H9 (cell line): ENCODE measurements at regions not wholly inside any gene's neighbourhood (a gene's known extent, or its start where the extent isn't known, plus 50 kb on each side); places are given as distances from the start of the nearest gene placed in this dataset.

ENCODE experiments used
- DNase-seq: peaks from one replicate; pipeline ENCODE4 v3.0.0-alpha.2; 2017
- H2AFZ ChIP-seq: one replicate; pipeline ENCODE4 v1.6.1; 2013; ENCODE audit warnings: mild to moderate bottlenecking, low read length, control low read depth, moderate library complexity
- H2AK5ac ChIP-seq: 2 replicates; pipeline ENCODE4 v1.6.1; 2013; ENCODE audit warnings: low read length, control low read depth, mixed read lengths; ENCODE audit not compliant: insufficient read length
- H2BK120ac ChIP-seq: one replicate; pipeline ENCODE4 v1.6.1; 2013; ENCODE audit warnings: low read depth, mild to moderate bottlenecking, low read length, control low read depth, inconsistent platforms; ENCODE audit not compliant: poor library complexity, severe bottlenecking
- H2BK12ac ChIP-seq: 2 replicates; pipeline ENCODE4 v1.6.1; 2013; ENCODE audit warnings: low read length, control low read depth, mixed read lengths, low read depth; ENCODE audit not compliant: insufficient read length
- H2BK15ac ChIP-seq: 2 replicates; pipeline ENCODE4 v1.6.1; 2013; ENCODE audit warnings: low read depth, low read length, control low read depth
- H2BK20ac ChIP-seq: one replicate; pipeline ENCODE4 v1.6.1; 2013; ENCODE audit warnings: low read depth, mild to moderate bottlenecking, low read length, control low read depth, inconsistent platforms; ENCODE audit not compliant: poor library complexity, severe bottlenecking
- H2BK5ac ChIP-seq: 2 replicates; pipeline ENCODE4 v1.6.1; 2013; ENCODE audit warnings: low read length, control low read depth, mixed read lengths; ENCODE audit not compliant: insufficient read length
- H3K14ac ChIP-seq: 2 replicates; pipeline ENCODE4 v1.6.1; 2013; ENCODE audit warnings: low read length, control low read depth; ENCODE audit not compliant: insufficient read depth
- H3K18ac ChIP-seq: 2 replicates; pipeline ENCODE4 v1.6.1; 2013; ENCODE audit warnings: low read depth, mild to moderate bottlenecking, mixed read lengths, low read length, control low read depth; ENCODE audit not compliant: insufficient read length
- H3K23ac ChIP-seq: 2 replicates; pipeline ENCODE4 v1.6.1; 2013; ENCODE audit warnings: low read length, control low read depth, mixed read lengths, low read depth; ENCODE audit not compliant: insufficient read length
- H3K23me2 ChIP-seq: 2 replicates; pipeline ENCODE4 v1.6.1; 2013; ENCODE audit warnings: low read depth, mild to moderate bottlenecking, mixed read lengths, low read length, control low read depth; ENCODE audit not compliant: insufficient read length, poor library complexity, severe bottlenecking
- H3K27ac ChIP-seq: 2 replicates; pipeline ENCODE4 v1.5.1; 2013; ENCODE audit warnings: low read length, control low read depth, mixed read lengths, low read depth; ENCODE audit not compliant: insufficient read length
- H3K27me3 ChIP-seq: 2 replicates; pipeline ENCODE4 v1.6.1; 2013; ENCODE audit warnings: low read length, control low read depth, inconsistent platforms; ENCODE audit not compliant: insufficient read depth
- H3K4ac ChIP-seq: 2 replicates; pipeline ENCODE4 v1.6.1; 2013; ENCODE audit warnings: low read depth, mild to moderate bottlenecking, control low read depth, inconsistent platforms, low read length, moderate library complexity
- H3K4me1 ChIP-seq: 2 replicates; pipeline ENCODE4 v1.6.1; 2013; ENCODE audit warnings: low read length, control low read depth, inconsistent platforms; ENCODE audit not compliant: insufficient read depth
- H3K4me2 ChIP-seq: 2 replicates; pipeline ENCODE4 v1.6.1; 2013; ENCODE audit warnings: low read length, control low read depth, mixed read lengths; ENCODE audit not compliant: insufficient read length, insufficient read depth
- H3K56ac ChIP-seq: 2 replicates; pipeline ENCODE4 v1.6.1; 2013; ENCODE audit warnings: low read depth, mild to moderate bottlenecking, mixed read lengths, low read length, control low read depth; ENCODE audit not compliant: insufficient read length
- H3K79me1 ChIP-seq: 2 replicates; pipeline ENCODE4 v1.6.1; 2013; ENCODE audit warnings: low read depth, mild to moderate bottlenecking, moderate library complexity, low read length, control low read depth, inconsistent platforms; ENCODE audit not compliant: insufficient read depth, poor library complexity, severe bottlenecking
- H3K79me2 ChIP-seq: 2 replicates; pipeline ENCODE4 v1.6.1; 2013; ENCODE audit warnings: low read length, control low read depth, inconsistent platforms; ENCODE audit not compliant: insufficient read depth
- H3K9ac ChIP-seq: 2 replicates; pipeline ENCODE4 v1.6.1; 2013; ENCODE audit warnings: low read length, control low read depth, mixed read lengths; ENCODE audit not compliant: insufficient read length; ENCODE audit errors: extremely low read depth
- H3K9me3 ChIP-seq: one replicate; pipeline ENCODE4 v1.6.1; 2013; ENCODE audit warnings: low read depth, low read length, inconsistent platforms; ENCODE audit not compliant: control insufficient read depth
- H3T11ph ChIP-seq: one replicate; pipeline ENCODE4 v1.6.1; 2013; ENCODE audit warnings: mild to moderate bottlenecking, low read length, control low read depth, inconsistent platforms
- H4K20me1 ChIP-seq: one replicate; pipeline ENCODE4 v1.6.1; 2013; ENCODE audit not compliant: control insufficient read depth, insufficient read length, insufficient read depth
- H4K5ac ChIP-seq: 2 replicates; pipeline ENCODE4 v1.6.1; 2013; ENCODE audit warnings: low read depth, mild to moderate bottlenecking, mixed read lengths, low read length, control low read depth; ENCODE audit not compliant: insufficient read length
- H4K8ac ChIP-seq: replicated peaks from 2 replicates; pipeline ENCODE4 v1.6.1; 2013; ENCODE audit warnings: low read length, control low read depth, mixed read lengths, low read depth; ENCODE audit not compliant: insufficient read length
- H4K91ac ChIP-seq: 2 replicates; pipeline ENCODE4 v1.6.1; 2013; ENCODE audit warnings: low read depth, mild to moderate bottlenecking, moderate library complexity, mixed read lengths, low read length, control low read depth; ENCODE audit not compliant: insufficient read length
- H3K27ac Mint-ChIP-seq, 3 experiments: 2 replicates in 2 of 3; 3 replicates in 1 of 3; pipeline ENCODE4 v1.8.0; 2020 to 2021; ENCODE audit warnings: mixed read lengths in 3 of 3, mild to moderate bottlenecking in 1 of 3, moderate library complexity in 1 of 3
- H3K27me3 Mint-ChIP-seq: 2 replicates; pipeline ENCODE4 v1.8.0; 2021; ENCODE audit warnings: low read depth, mild to moderate bottlenecking, moderate library complexity, mixed read lengths
- H3K36me3 Mint-ChIP-seq, 3 experiments: 2 replicates in 2 of 3; 3 replicates in 1 of 3; pipeline ENCODE4 v1.8.0; 2020 to 2021; ENCODE audit warnings: low read depth in 3 of 3, mixed read lengths in 3 of 3; ENCODE audit not compliant: insufficient read depth in 1 of 3
- H3K4me1 Mint-ChIP-seq, 2 experiments: 2 replicates each; pipeline ENCODE4 v1.8.0; 2020; ENCODE audit warnings: mixed read lengths in 2 of 2
- H3K4me3 Mint-ChIP-seq, 2 experiments: 2 replicates in 1 of 2; 3 replicates in 1 of 2; pipeline ENCODE4 v1.8.0; 2020 to 2021; ENCODE audit warnings: mild to moderate bottlenecking in 2 of 2, mixed read lengths in 2 of 2, moderate library complexity in 1 of 2
- H3K9me3 Mint-ChIP-seq, 2 experiments: 2 replicates in 1 of 2; 3 replicates in 1 of 2; pipeline ENCODE4 v1.8.0; 2020; ENCODE audit warnings: mild to moderate bottlenecking in 2 of 2, mixed read lengths in 2 of 2, moderate library complexity in 1 of 2
- WGBS: extraction: QIAGEN DNeasy Blood & Tissue Kit; methylation state at CpG from one replicate; pipeline ENCODE4 v1.1.7; 2013; ENCODE audit warnings: missing lambda C conversion rate, low lambda C conversion rate, mixed read lengths; ENCODE audit not compliant: insufficient read length; ENCODE audit errors: extremely low coverage; 5-methylcytosine and 5-hydroxymethylcytosine counted together
- TF ChIP-seq, protein P1 (sequence below): fragments of 200-600 bp; sonication (generic); conservative IDR thresholded peaks from 3 replicates; pipeline ENCODE4 v1.8.0; 2021; ENCODE audit warnings: antibody characterized with exemption, mild to moderate bottlenecking

DNA sequence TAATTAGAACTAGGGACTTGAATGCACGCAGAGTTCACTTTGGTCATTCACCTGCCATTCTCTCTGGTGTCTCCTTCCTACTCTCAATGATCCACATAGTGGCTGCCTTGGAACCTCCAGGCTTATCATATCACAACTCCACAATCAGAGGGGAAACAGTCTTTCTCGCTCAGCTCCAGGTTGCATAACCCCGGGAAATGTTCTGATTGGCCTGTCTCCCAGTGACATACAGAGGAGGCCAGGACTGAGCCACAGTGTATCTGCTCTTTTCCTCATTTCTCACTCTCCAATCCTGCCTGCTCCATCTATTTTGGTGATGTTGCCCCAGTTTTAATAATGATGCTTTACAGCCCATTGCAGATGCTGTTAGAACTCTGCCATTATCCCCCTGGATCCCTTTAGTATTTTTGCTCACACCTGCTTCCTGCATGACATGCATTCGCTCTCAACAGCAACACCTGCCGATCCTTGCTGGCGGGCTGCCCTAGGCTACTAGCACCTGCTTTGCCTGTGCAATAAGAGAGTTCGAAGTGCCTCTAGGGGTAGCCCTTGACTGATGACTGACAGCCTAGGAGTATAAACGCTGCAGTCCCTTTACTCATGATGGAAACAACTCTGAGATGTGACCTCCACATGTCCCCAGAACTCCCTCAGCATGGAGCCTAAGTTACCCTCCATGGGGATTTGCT is 211.3 kb upstream of the RPS6KA3 start:
- Histone ChIP-seq H3K27ac (no peak overlapping the region), H3K9ac (no peak overlapping the region), H3K4ac (no peak overlapping the region), H3K9me3 (peaks cover 22% of the 10 kb centered on the region), H3K23ac (no peak overlapping the region), H2BK20ac (no peak overlapping the region), H3K18ac (no peak overlapping the region), H2BK12ac (no peak overlapping the region), H3K79me1 (no peaks in the 10 kb centered on the region), H2AFZ (no peak overlapping the region), H4K20me1 (no peaks in the 10 kb centered on the region), H4K8ac (no peak overlapping the region), H2BK120ac (no peak overlapping the region), H2BK15ac (no peak overlapping the region), H2AK5ac (no peak overlapping the region), H3K4me1 (no peaks in the 10 kb centered on the region), H3K23me2 (no peaks in the 10 kb centered on the region), H4K5ac (no peak overlapping the region), H3K56ac (no peak overlapping the region), H3K79me2 (no peaks in the 10 kb centered on the region), H4K91ac (no peak overlapping the region), H3K14ac (no peak overlapping the region), H3K4me2 (no peak overlapping the region), H3K27me3 (no peaks in the 10 kb centered on the region), H3T11ph (no peak overlapping the region), H2BK5ac (no peak overlapping the region)
- no CpG with 5 or more reads among the region's 8 CpGs for WGBS
- DNase-seq, result no peak
- H3K36me3 Mint-ChIP-seq, result no peaks in the 10 kb centered on the region; a peak in 1 of 7 replicates
- H3K4me1 Mint-ChIP-seq, result no peaks in the 10 kb centered on the region
- H3K9me3 Mint-ChIP-seq, result peaks cover 55 to 56% of the 10 kb centered on the region in 2 experiments
- TF ChIP-seq, protein P1, sequence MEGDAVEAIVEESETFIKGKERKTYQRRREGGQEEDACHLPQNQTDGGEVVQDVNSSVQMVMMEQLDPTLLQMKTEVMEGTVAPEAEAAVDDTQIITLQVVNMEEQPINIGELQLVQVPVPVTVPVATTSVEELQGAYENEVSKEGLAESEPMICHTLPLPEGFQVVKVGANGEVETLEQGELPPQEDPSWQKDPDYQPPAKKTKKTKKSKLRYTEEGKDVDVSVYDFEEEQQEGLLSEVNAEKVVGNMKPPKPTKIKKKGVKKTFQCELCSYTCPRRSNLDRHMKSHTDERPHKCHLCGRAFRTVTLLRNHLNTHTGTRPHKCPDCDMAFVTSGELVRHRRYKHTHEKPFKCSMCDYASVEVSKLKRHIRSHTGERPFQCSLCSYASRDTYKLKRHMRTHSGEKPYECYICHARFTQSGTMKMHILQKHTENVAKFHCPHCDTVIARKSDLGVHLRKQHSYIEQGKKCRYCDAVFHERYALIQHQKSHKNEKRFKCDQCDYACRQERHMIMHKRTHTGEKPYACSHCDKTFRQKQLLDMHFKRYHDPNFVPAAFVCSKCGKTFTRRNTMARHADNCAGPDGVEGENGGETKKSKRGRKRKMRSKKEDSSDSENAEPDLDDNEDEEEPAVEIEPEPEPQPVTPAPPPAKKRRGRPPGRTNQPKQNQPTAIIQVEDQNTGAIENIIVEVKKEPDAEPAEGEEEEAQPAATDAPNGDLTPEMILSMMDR, result no peak
- peaks cover 43% of the 10 kb centered on the region for H3K27me3 Mint-ChIP-seq
- H3K4me3 Mint-ChIP-seq, result no peak overlapping the region
- H3K27ac Mint-ChIP-seq, result no peak overlapping the region; a peak in 1 of 7 replicates
